HEK293T (cell line): ENCODE measurements at regions not wholly inside any gene's neighbourhood (a gene's known extent, or its start where the extent isn't known, plus 50 kb on each side); places are given as distances from the start of the nearest gene placed in this dataset.

ENCODE experiments used
- CTCF ChIA-PET: fragments of 350-600 bp; formaldehyde crosslinking; extraction: SDS; loops from one replicate; lab custom pipeline; 2021; ENCODE audit warnings: antibody characterized with exemption, inconsistent platforms; lab: Yijun Ruan, JAX
- POLR2A ChIA-PET: fragments of 350-600 bp; formaldehyde crosslinking; extraction: SDS; loops from one replicate; lab custom pipeline; 2020; ENCODE audit warnings: antibody characterized with exemption, inconsistent platforms; lab: Yijun Ruan, JAX
- DNase-seq: peaks from one replicate; pipeline ENCODE4 v3.0.0; 2012; ENCODE audit warnings: mixed read lengths; ENCODE audit errors: extremely low spot score
- ARNT ChIP-seq: fragments of 450-650 bp; IDR thresholded peaks from 2 replicates; pipeline ENCODE4 v1.6.1; 2017; ENCODE audit warnings: mild to moderate bottlenecking
- BHLHE40 ChIP-seq: fragments of 450-650 bp; IDR thresholded peaks from 2 replicates; pipeline ENCODE4 v1.6.1; 2016; ENCODE audit warnings: mild to moderate bottlenecking, moderate library complexity, borderline replicate concordance
- CTBP1 ChIP-seq: fragments of 450-650 bp; IDR thresholded peaks from 2 replicates; pipeline ENCODE4 v1.6.1; 2016; ENCODE audit warnings: borderline replicate concordance
- ELF4 ChIP-seq: fragments of 450-650 bp; IDR thresholded peaks from 2 replicates; pipeline ENCODE4 v1.6.1; 2017; ENCODE audit warnings: antibody characterized with exemption
- FOXA1 ChIP-seq: fragments of 450-650 bp; IDR thresholded peaks from 2 replicates; pipeline ENCODE4 v1.6.1; 2016; ENCODE audit warnings: mild to moderate bottlenecking
- FOXK2 ChIP-seq: fragments of 450-650 bp; IDR thresholded peaks from 2 replicates; pipeline ENCODE4 v1.6.1; 2016; ENCODE audit warnings: mild to moderate bottlenecking
- FOXM1 ChIP-seq: fragments of 450-650 bp; IDR thresholded peaks from 2 replicates; pipeline ENCODE4 v1.6.1; 2017; ENCODE audit warnings: mild to moderate bottlenecking, borderline replicate concordance
- HDGF ChIP-seq: fragments of 450-650 bp; IDR thresholded peaks from 2 replicates; pipeline ENCODE4 v1.6.1; 2017; ENCODE audit warnings: antibody characterized with exemption, borderline replicate concordance
- L3MBTL2 ChIP-seq: fragments of 450-650 bp; conservative IDR thresholded peaks from 2 replicates; pipeline ENCODE4 v1.6.1; 2016; ENCODE audit warnings: mild to moderate bottlenecking
- LEF1 ChIP-seq: fragments of 450-650 bp; IDR thresholded peaks from 2 replicates; pipeline ENCODE4 v1.6.1; 2017; ENCODE audit warnings: mild to moderate bottlenecking, borderline replicate concordance
- NFRKB ChIP-seq: fragments of 450-650 bp; IDR thresholded peaks from 2 replicates; pipeline ENCODE4 v1.6.1; 2016; ENCODE audit warnings: mild to moderate bottlenecking, moderate library complexity
- PKNOX1 ChIP-seq: fragments of 450-650 bp; IDR thresholded peaks from 2 replicates; pipeline ENCODE4 v1.6.1; 2016
- SP1 ChIP-seq: fragments of 450-650 bp; IDR thresholded peaks from 2 replicates; pipeline ENCODE4 v1.6.1; 2017
- SUZ12 ChIP-seq: fragments of 450-650 bp; IDR thresholded peaks from 2 replicates; pipeline ENCODE4 v1.6.1; 2016; ENCODE audit warnings: mild to moderate bottlenecking
- TARDBP ChIP-seq: fragments of 450-650 bp; IDR thresholded peaks from 2 replicates; pipeline ENCODE4 v1.6.1; 2016
- ZNF384 ChIP-seq: fragments of 450-650 bp; IDR thresholded peaks from 2 replicates; pipeline ENCODE4 v1.6.1; 2016

GRCh38 chr3:73710340-73710739, 85.6 kb upstream of the PDZRN3 start:
- CTCF ChIA-PET = no interaction called here

GRCh38 chr3:73709712-73710111, 85.0 kb upstream of the PDZRN3 start:
- TF ChIP-seq LEF1 (no peak), L3MBTL2 (no peak), PKNOX1 (no peak)
- CTCF ChIA-PET = no interaction called here
- no peak for DNase-seq
- POLR2A ChIA-PET = no interaction called here

More at GRCh38 chr3:73710340-73710739, 85.6 kb upstream of the PDZRN3 start:
- POLR2A ChIA-PET = no interaction called here
- no peak for DNase-seq
- TF ChIP-seq FOXK2 (no peak), TARDBP (no peak), SUZ12 (no peak), FOXA1 (no peak), BHLHE40 (no peak), HDGF (no peak), ELF4 (no peak), FOXM1 (no peak), ZNF384 (no peak), L3MBTL2 (no peak), CTBP1 (no peak), SP1 (no peak), LEF1 (no peak), PKNOX1 (no peak)

GRCh38 chr3:73708956-73709355, 84.2 kb upstream of the PDZRN3 start:
- no peak for DNase-seq
- POLR2A ChIA-PET = no interaction called here

GRCh38 chr3:73707772-73708171, 83.0 kb upstream of the PDZRN3 start:
- CTCF ChIA-PET = no interaction called here
- POLR2A ChIA-PET = no interaction called here
- no peak for DNase-seq
- TF ChIP-seq L3MBTL2 (no peak), PKNOX1 (no peak), SUZ12 (no peak), ZNF384 (no peak), FOXK2 (no peak), FOXA1 (no peak), TARDBP (no peak), FOXM1 (no peak), ELF4 (no peak), BHLHE40 (no peak), HDGF (no peak), SP1 (no peak), NFRKB (no peak)

More at GRCh38 chr3:73708956-73709355, 84.2 kb upstream of the PDZRN3 start:
- TF ChIP-seq ZNF384 (no peak), FOXK2 (no peak)
- CTCF ChIA-PET = no interaction called here

GRCh38 chr3:73706771-73707170, 82.0 kb upstream of the PDZRN3 start:
- TF ChIP-seq PKNOX1 (no peak), HDGF (no peak), ZNF384 (no peak), SUZ12 (no peak), SP1 (no peak), ELF4 (no peak), FOXA1 (no peak), FOXK2 (no peak), L3MBTL2 (no peak), NFRKB (no peak), BHLHE40 (no peak), LEF1 (no peak), ARNT (no peak), FOXM1 (no peak)
- no peak for DNase-seq
- CTCF ChIA-PET = interaction anchor here (0.6 to 0.7 kb wide), 2 partner anchors 25 to 124 kb away, joined by 3 to 4 read pairs; no protein-coding TSS in a partner anchor
- POLR2A ChIA-PET = no interaction called here

GRCh38 chr3:73705792-73706191, 81.1 kb upstream of the PDZRN3 start:
- ChIA-PET POLR2A (no interaction called here), CTCF (no interaction called here)
- TF ChIP-seq HDGF = no peak
- no peak for TF ChIP-seq PKNOX1
- DNase-seq = no peak

- ChIA-PET POLR2A (no interaction called here), CTCF (no interaction called here)
- no peak for TF ChIP-seq FOXM1
- TF ChIP-seq LEF1 = no peak
- no peak for TF ChIP-seq HDGF
- no peak for TF ChIP-seq PKNOX1
- TF ChIP-seq CTBP1 = no peak
- TF ChIP-seq BHLHE40 = no peak
- TF ChIP-seq FOXA1 = no peak
- no peak for TF ChIP-seq NFRKB
- no peak for TF ChIP-seq SUZ12
- TF ChIP-seq ELF4 = no peak
- no peak for TF ChIP-seq SP1
- no peak for TF ChIP-seq FOXK2
- no peak for TF ChIP-seq ARNT
- no peak for TF ChIP-seq L3MBTL2
- no peak for TF ChIP-seq TARDBP
- TF ChIP-seq ZNF384 = no peak
- DNase-seq = no peak
Observed at GRCh38 chr3:73699327-73699726, 74.6 kb upstream of the PDZRN3 start.
